T-helper 2 cell (primary cell): ENCODE measurements at regions not wholly inside any gene's neighbourhood (a gene's known extent, or its start where the extent isn't known, plus 50 kb on each side); places are given as distances from the start of the nearest gene placed in this dataset.

Experiments
- DNase-seq, 5 experiments: peaks; one replicate each; pipeline versions ENCODE4 v3.0.0 to v3.0.0-alpha.2; 2012 to 2022

DNA sequence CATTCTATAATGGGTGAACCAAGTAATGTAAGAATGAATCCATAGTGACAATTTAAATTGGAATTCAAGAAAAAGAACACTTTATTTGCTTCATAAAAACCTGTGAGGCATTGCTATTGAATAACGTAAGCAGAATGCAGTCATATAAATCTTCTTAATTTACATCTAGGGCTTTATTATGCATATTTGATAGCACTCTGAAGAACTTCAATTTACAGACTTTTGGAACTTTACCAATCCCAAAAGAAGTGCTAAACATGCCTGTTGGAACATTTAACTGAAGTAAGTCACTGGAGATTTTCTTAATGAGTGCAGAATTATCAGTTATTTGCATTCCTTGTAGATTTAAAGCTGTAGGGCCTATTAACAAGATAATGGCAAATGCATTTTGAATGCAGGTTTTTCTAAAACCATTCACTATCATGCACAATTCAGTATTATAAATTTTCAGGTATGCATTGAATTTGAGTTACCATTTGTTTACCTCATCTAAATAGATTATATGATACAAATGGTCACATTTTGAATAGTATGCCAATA lies 1181.2 kb downstream of the ARAP2 start:
- no peak for DNase-seq

DNA sequence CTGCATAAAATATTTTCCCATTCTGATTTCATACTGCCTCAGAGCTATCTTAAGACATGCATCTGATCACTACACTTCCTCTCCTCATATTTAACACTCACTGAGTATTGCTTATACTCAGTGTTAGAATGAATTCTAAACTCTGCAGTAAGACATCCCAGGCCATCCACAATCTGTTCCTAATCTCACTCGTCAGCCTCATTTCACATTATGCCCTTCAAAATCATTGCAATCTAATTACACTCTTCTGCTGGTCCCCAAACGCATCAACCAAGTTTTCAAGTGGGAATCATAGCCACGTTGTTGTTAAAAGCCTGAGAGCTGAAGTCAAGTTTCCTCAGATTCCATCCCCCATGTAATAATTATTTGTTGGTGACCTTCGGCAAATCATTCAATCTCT lies 1177.9 kb downstream of the ARAP2 start:
- no peak for DNase-seq

GRCh38 chr4:35080799-35081198 lies 1163.5 kb downstream of the ARAP2 start:
- DNase-seq, result no peak

DNA sequence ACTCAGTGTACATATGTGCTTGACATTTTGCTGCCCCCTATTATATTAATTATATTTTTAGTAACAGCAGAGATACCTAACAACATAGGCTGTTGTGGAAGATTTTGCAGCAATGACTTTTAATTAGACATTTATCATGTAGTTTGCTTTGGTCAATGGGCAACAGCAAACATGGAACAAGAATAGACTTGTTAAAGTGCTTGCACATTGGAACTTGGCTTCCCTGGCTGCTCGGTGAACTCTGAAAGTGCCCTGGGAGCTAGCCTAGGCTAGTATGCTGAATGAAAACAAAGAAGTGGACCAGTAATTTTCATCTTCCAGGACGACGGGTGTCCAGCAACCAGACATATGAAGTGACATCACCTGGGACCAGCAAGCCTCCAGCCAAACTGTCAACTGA lies 1157.1 kb downstream of the ARAP2 start:
- DNase-seq, result no peak

DNA sequence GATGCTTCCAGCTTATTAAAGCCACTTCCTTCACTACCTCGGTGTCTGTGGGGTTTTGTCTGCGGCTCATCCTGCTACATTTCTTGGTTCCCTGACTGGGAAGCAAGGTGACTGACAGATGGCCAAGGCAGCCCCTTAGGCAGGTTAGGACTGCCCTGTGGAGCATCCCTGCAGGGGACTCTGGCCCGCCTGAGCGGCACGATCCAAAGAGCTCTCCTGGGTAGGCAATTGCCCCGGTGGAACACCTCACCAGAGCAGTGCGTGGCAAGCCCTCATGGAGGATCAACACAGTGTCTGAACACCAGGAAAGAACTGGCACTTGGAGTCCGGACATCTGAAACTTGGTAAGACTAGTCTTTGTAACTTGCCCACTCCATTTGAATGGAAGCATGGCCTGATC lies 1143.4 kb downstream of the ARAP2 start:
- no peak for DNase-seq

DNA sequence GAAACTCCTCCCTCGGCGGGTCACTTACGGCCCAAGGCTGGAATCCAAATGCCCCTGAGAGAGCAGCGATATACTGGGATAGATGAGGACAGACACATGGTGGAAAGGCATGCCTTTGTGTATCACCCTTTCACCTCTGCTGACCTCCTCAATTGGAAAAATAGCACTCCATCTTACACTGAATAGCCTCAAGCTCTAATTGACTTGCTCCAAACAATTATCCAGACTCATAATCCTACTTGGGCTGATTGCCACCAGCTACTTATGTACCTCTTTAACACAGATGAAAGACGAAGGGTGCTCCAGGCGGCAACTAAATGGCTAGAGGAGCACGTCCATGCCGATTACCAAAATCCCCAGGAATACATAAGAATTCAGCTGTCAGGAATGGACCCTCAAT lies 1142.2 kb downstream of the ARAP2 start:
- no peak for DNase-seq

DNA sequence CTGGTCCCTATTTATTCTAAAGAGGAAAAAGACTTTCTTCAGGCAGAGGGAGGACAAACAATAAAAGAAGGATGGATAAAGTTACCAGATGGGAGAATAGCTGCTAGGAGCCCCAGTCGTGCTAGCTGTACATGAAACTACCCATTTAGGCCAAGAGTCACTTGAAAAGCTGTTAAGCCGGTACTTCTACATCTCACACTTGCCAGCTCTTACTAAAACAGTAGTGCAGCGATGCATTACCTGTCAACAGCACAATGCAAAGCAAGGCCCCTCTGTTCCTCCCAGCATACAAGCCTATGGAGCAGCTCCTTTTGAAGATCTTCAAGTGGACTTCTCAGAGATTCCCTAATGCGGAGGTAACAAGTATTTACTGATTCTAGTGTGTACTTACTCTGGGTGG lies 1138.8 kb downstream of the ARAP2 start:
- DNase-seq, result no peak

DNA sequence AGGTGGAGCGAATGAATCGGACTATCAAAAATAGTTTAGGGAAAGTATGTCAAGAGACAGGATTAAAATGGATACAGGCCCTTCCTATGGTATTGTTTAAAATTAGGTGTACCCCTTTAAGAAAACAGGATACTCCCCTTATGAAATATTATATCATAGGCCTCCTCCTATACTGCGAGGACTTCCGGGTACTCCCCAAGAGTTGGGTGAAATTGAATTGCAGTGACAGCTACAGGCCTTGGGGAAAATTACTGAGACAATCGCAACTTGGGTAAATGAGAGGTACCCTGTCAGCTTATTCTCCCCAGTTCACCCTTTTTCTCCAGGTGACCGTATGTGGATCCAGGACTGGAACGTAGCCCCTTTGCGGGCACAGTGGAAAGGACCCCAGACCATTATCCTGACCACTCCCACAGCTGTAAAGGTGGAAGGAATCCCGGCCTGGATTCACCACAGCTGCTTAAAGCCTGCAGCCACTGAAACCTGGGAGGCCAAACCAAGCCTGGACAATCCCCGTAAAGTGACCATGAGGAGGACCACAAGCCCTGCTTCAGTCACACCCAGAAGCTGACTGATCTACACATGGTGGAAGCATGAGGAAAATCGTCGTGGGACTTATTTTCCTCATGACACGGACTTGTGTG lies 1138.1 kb downstream of the ARAP2 start:
- DNase-seq, result no peak

- DNase-seq, result no peak
Measured at GRCh38 chr4:35124106-35124505, 1120.2 kb downstream of the ARAP2 start.

DNA sequence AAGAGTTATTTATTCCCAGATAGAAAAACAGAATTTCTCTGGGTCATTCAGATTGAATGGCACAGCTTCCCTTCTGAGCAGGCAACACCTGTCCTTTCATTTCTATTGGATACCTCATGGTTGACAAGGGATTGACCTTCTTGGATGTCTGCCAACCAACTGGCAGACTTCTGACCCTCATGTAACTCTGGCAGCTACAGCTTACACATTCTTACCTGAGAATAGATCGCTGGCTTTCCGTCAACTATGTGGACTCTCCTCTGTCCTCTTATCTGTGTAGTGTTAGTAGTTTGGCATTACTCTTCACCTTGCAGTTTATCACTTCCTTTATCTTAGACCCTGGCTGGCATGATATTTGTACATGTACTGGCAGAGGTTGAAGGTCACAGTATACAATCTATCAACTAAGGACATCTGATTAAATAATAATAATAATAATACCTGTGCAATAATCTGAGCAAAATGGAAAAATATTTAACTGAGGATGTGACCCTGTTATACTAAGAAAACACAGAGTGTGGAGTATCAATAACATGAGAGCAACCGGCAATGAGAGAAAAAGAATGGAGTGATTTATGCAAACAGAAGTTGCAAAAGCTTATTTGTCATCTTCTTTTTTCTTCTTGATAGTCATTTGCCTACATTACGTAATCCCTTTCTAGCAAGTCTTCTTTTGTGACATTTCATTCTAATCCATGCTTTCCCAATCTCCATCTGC lies 1118.2 kb downstream of the ARAP2 start:
- no peak for DNase-seq

GRCh38 chr4:35138449-35138848 lies 1105.9 kb downstream of the ARAP2 start:
- no peak for DNase-seq

GRCh38 chr4:35147761-35148160 lies 1096.6 kb downstream of the ARAP2 start:
- no peak for DNase-seq

- no peak for DNase-seq
Measured at GRCh38 chr4:35151816-35152572, 1092.3 kb downstream of the ARAP2 start.

DNA sequence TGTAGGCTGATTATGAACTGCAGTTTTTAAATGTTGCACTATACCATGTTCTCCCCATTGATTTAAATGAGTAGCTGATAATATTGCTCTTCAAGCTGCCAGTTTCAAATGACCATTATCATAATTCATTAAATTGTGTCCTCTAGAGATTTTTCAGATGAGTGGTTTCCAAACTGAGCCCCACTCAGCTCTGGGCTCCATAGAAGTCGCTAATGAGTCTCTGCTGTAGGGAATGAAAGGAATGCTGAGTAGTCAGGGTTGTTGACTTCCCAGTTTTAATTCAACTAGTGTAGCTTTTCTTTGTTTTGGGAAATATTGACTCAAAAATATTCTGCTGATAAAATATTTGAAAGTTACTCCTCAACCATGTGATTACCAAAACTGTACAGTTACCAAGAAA lies 1081.1 kb downstream of the ARAP2 start:
- no peak for DNase-seq

GRCh38 chr4:35164063-35164462 lies 1080.3 kb downstream of the ARAP2 start:
- no peak for DNase-seq

DNA sequence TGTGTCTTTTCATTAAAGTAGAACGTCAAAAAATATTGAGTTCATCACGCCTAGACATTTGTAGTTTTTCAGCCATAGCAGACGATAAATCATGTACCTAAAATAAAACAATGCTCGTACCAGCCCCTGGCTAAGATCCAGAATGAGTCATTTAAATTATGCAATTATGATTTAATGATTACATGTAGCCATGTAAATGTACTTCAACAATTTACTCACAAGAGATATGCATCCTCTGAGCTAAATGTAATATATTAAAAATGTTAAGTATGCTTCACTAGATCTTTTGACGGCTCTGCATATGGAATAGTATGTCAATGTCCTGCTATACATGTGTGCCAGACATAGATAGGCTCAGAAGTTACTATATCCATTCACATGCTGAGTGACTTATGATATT lies 1077.8 kb downstream of the ARAP2 start:
- no peak for DNase-seq

- DNase-seq, result no peak
Measured at GRCh38 chr4:35167385-35167784, 1076.9 kb downstream of the ARAP2 start.

DNA sequence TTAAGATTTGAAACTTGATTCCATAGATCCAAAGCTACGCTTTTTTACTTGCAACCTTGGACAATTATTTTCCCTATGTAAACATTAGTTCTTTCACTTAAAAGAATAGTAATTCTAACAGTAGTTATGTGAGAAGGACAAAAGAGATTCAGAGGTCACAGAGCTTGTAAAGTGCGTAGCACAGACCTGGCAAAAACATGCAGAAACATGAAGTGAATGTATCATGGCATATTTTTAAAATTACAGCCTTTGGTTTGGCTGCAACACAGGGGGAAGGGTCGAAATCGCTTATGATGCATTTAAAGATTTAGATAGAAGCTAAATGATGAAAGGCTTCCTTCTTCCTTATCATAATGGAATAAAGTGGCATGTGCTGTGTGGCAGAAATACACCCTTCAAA lies 1068.8 kb downstream of the ARAP2 start:
- no peak for DNase-seq

- DNase-seq, result no peak
Measured at GRCh38 chr4:35175894-35176293, 1068.4 kb downstream of the ARAP2 start.

GRCh38 chr4:35182451-35182850 lies 1061.9 kb downstream of the ARAP2 start:
- DNase-seq, result no peak

GRCh38 chr4:35189988-35190613 lies 1054.2 kb downstream of the ARAP2 start:
- DNase-seq, result no peak

DNA sequence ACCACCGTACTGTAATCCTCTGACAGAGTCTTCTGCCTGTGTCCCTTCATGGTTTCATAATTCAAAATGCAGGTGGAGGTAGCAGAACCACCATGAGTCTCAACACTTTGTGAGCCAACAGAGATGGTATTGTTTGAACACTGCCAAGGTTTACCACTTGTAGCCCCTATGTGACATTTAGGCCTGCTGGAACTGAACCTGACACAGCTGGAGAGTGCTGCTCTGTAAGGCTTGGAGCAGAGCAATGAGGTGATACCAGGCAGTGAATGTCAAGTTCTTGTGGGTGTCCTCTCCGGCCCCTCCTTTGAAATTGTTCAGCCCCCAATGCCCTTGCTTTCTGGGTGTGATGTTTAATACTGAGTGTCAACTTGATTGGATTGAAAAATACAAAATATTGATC lies 1042.9 kb downstream of the ARAP2 start:
- DNase-seq, result peak in 1 of 5 experiments; percentile 4

- no peak for DNase-seq
Measured at GRCh38 chr4:35216636-35217035, 1027.7 kb downstream of the ARAP2 start.
